ENCODE measurements at regions not wholly inside any gene's neighbourhood (a gene's known extent, or its start where the extent isn't known, plus 50 kb on each side); places are given as distances from the start of the nearest gene placed in this dataset.

- Mint-ChIP-seq H3K4me1 (peaks cover 11% of the 10 kb centered on the region), H3K27ac (no peak overlapping the region), H3K36me3 (peaks cover 1% of the 10 kb centered on the region), H3K27me3 (no peaks in the 10 kb centered on the region), H3K9me3 (no peaks in the 10 kb centered on the region), H3K4me3 (no peak overlapping the region)
- POLR2A ChIA-PET = no interaction called here
- ATAC-seq (ENCODE audit: low read depth) = no peak
- DNase-seq = no peak
Measured at GRCh38 chr3:176969066-176969465, 228.2 kb downstream of the TBL1XR1 start.

- Mint-ChIP-seq H3K4me3 (no peak overlapping the region), H3K4me1 (peaks cover 11% of the 10 kb centered on the region), H3K27ac (no peak overlapping the region), H3K27me3 (no peaks in the 10 kb centered on the region), H3K36me3 (peaks cover 1% of the 10 kb centered on the region), H3K9me3 (no peaks in the 10 kb centered on the region)
- POLR2A ChIA-PET = no interaction called here
- no peak for ATAC-seq (ENCODE audit: low read depth)
- DNase-seq = no peak
Measured at GRCh38 chr3:176968631-176969030, 228.7 kb downstream of the TBL1XR1 start.

- Mint-ChIP-seq H3K9me3 (no peaks in the 10 kb centered on the region), H3K27ac (no peak overlapping the region), H3K36me3 (peaks cover 1% of the 10 kb centered on the region), H3K4me1 (peaks cover 11% of the 10 kb centered on the region), H3K4me3 (no peak overlapping the region), H3K27me3 (no peaks in the 10 kb centered on the region)
- DNase-seq (no peak), ATAC-seq (ENCODE audit: low read depth) (no peak)
- POLR2A ChIA-PET = no interaction called here
Measured at GRCh38 chr3:176967522-176967921, 229.8 kb downstream of the TBL1XR1 start.

- H3K4me1 Mint-ChIP-seq = peaks cover 3% of the 10 kb centered on the region
- no peak overlapping the region for H3K4me3 Mint-ChIP-seq
- H3K36me3 Mint-ChIP-seq = no peaks in the 10 kb centered on the region
- peaks cover 3% of the 10 kb centered on the region for H3K9me3 Mint-ChIP-seq
- DNase-seq = no peak
- no peak overlapping the region for H3K27ac Mint-ChIP-seq
- POLR2A ChIA-PET = no interaction called here
- H3K27me3 Mint-ChIP-seq = peaks cover 3% of the 10 kb centered on the region
- ATAC-seq (ENCODE audit: low read depth) = no peak
Measured at GRCh38 chr3:176964661-176965060, 232.6 kb downstream of the TBL1XR1 start.

DNA sequence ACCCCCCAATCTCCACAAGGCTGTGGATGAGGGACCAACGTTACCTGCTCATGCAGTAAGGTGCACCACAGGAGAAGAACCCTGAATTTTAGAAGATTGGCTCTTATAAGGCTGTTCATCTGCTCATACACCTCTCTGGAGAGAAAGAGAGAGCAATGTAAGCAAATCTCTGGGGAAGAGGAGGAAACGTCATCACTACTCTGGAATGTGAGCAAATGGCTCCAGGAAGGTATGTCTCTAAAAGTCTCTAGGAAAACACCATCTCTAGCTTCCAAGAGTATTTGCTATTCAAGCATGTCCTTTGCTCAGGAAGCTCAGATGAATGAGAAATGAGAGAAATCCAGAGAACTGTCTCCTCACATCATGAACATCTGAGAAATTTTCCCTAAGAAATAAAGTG is 235.4 kb downstream of the TBL1XR1 start:
- H3K9me3 Mint-ChIP-seq = peaks cover 3% of the 10 kb centered on the region
- POLR2A ChIA-PET = no interaction called here
- H3K27me3 Mint-ChIP-seq = peaks cover 3% of the 10 kb centered on the region
- H3K36me3 Mint-ChIP-seq = no peaks in the 10 kb centered on the region
- H3K27ac Mint-ChIP-seq = no peak overlapping the region
- no peak for DNase-seq
- ATAC-seq (ENCODE audit: low read depth) = no peak
- peaks cover 3% of the 10 kb centered on the region for H3K4me1 Mint-ChIP-seq
- no peak overlapping the region for H3K4me3 Mint-ChIP-seq

- H3K4me3 Mint-ChIP-seq = no peak overlapping the region
- no peak overlapping the region for H3K27ac Mint-ChIP-seq
- DNase-seq = no peak
- ATAC-seq (ENCODE audit: low read depth) = no peak
- H3K9me3 Mint-ChIP-seq = peaks cover 3% of the 10 kb centered on the region
- no peaks in the 10 kb centered on the region for H3K4me1 Mint-ChIP-seq
- H3K36me3 Mint-ChIP-seq = no peaks in the 10 kb centered on the region
- peaks cover 4% of the 10 kb centered on the region for H3K27me3 Mint-ChIP-seq
- POLR2A ChIA-PET = no interaction called here
Measured at GRCh38 chr3:176959867-176960266, 237.4 kb downstream of the TBL1XR1 start.

DNA sequence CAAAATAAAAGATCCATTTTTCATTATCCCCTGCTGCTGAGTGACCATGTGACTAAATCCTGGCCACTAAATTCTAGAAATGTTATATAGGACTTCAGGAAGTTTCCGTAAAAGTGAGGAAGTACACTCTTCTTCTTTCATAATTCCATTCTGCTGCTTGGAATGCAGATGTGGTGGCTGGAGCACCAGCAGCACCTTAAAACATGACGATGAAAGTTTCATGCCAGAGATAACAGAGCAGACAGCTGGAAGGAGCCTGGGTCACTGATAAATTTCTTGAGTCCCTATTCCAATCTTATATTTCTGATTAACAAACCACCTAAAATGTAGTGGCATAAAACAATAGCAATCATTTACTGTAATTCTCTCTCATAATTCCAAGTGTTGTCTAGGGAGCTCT is 238.7 kb downstream of the TBL1XR1 start:
- peaks cover 7% of the 10 kb centered on the region for H3K27me3 Mint-ChIP-seq
- no peaks in the 10 kb centered on the region for H3K4me1 Mint-ChIP-seq
- H3K36me3 Mint-ChIP-seq = no peaks in the 10 kb centered on the region
- H3K27ac Mint-ChIP-seq = no peak overlapping the region
- no peak for DNase-seq
- no peak overlapping the region for H3K4me3 Mint-ChIP-seq
- H3K9me3 Mint-ChIP-seq = peaks cover 3% of the 10 kb centered on the region
- POLR2A ChIA-PET = no interaction called here
- no peak for ATAC-seq (ENCODE audit: low read depth)

- no peak for DNase-seq
- H3K9me3 Mint-ChIP-seq = no peaks in the 10 kb centered on the region
- H3K27me3 Mint-ChIP-seq = peaks cover 3% of the 10 kb centered on the region
- H3K4me1 Mint-ChIP-seq = no peaks in the 10 kb centered on the region
- ATAC-seq (ENCODE audit: low read depth) = no peak
- no peak overlapping the region for H3K27ac Mint-ChIP-seq
- no peaks in the 10 kb centered on the region for H3K36me3 Mint-ChIP-seq
- H3K4me3 Mint-ChIP-seq = no peak overlapping the region
- POLR2A ChIA-PET = no interaction called here
Measured at GRCh38 chr3:176954517-176954916, 242.8 kb downstream of the TBL1XR1 start.

DNA sequence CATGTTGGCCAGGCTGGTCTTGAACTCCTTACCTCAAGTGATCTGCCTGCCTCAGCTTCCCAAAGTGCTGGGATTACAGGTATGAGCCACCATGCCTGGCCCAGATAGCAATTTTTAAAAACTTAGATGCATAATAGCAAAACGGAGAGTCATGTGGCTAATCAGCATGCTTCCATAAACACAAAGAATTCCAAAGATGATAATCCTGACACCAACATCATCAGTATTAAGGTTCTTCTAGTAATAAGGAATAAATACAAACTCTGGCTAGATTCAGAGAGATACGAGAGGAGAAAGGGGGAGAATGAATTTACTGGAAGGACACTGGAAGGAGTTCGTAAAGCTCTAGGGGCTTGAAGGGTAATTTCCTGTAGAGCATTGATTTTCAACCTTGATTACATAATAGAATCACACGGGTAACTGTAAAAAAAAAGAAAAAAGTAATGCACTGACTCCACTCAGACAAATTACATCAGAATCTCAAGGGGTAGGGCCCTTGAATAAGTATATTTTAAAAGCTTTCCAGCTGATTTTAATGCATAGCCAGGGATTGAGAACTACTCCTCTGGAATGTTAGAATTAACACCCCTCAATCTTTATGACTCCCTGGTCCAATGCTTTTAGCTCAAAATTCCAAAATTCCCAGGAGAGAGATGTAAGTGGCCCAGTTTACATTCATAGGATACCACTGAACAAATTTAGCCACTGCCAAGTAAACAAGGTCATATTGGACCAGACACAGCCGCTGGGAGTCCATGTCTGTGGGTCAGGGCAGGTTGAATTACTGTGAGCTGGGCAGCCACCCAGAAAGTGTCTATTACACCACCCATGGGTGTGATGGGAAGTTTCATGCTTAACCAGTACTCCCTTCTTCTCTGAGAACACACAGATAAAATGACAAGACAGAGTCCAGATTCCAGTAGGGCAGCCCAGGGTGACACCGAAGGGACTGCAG is 243.9 kb downstream of the TBL1XR1 start:
- Mint-ChIP-seq H3K4me1 (no peaks in the 10 kb centered on the region), H3K4me3 (no peak overlapping the region), H3K27ac (no peak overlapping the region), H3K36me3 (no peaks in the 10 kb centered on the region), H3K9me3 (no peaks in the 10 kb centered on the region), H3K27me3 (peaks cover 3% of the 10 kb centered on the region)
- POLR2A ChIA-PET = no interaction called here
- DNase-seq (no peak), ATAC-seq (ENCODE audit: low read depth) (no peak)

GRCh38 chr3:176951586-176952292 is 245.5 kb downstream of the TBL1XR1 start:
- no peak overlapping the region for H3K27ac Mint-ChIP-seq
- ATAC-seq (ENCODE audit: low read depth) (no peak), DNase-seq (no peak)
- POLR2A ChIA-PET = no interaction called here
- no peak overlapping the region for H3K4me3 Mint-ChIP-seq
- no peaks in the 10 kb centered on the region for H3K4me1 Mint-ChIP-seq
- no peaks in the 10 kb centered on the region for H3K9me3 Mint-ChIP-seq
- H3K36me3 Mint-ChIP-seq = no peaks in the 10 kb centered on the region
- H3K27me3 Mint-ChIP-seq = peaks cover 3% of the 10 kb centered on the region

DNA sequence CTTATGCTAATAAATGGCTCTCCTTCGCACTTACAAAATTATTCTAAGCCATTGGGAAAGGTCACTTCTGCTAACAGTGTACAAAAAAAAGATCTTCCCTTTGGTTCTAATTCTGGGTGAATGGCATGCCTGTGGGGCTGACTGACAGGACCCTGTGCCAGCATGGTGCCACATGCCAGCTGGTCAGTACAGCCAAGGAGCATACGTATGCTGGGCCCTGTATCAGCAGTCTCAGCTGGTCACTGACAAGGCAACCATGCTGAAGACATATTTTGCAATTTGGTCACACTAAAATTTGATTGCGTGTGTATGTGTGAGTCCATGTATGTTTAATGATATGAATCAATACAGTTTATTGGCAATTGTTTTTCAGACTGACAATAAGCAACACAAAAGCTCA is 246.1 kb downstream of the TBL1XR1 start:
- Mint-ChIP-seq H3K36me3 (no peaks in the 10 kb centered on the region), H3K27ac (no peak overlapping the region), H3K9me3 (no peaks in the 10 kb centered on the region), H3K4me1 (no peaks in the 10 kb centered on the region), H3K4me3 (no peak overlapping the region), H3K27me3 (peaks cover 3% of the 10 kb centered on the region)
- DNase-seq = no peak
- ATAC-seq (ENCODE audit: low read depth) = no peak
- POLR2A ChIA-PET = no interaction called here

DNA sequence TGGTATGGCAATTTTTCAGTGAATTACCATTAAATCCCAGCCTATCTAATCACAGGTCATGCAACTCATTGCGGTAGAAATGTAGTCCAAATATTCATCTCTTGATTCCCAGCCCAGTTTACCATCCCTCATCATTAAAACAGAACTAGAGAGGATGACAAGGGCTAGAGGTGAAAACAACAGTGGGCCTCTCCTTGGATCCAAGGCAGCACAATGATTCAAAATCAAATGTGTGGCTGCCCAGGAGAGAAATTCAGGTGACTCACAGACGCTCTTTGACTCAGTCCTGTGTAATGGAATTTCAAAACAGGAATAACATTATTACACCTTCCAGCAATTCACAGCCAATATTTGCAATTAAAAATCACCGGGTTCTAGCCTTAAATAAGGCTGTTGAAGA is 246.5 kb downstream of the TBL1XR1 start:
- no peak for ATAC-seq (ENCODE audit: low read depth)
- H3K4me1 Mint-ChIP-seq = no peaks in the 10 kb centered on the region
- H3K9me3 Mint-ChIP-seq = no peaks in the 10 kb centered on the region
- no peak overlapping the region for H3K27ac Mint-ChIP-seq
- no peak for DNase-seq
- peaks cover 3% of the 10 kb centered on the region for H3K27me3 Mint-ChIP-seq
- H3K36me3 Mint-ChIP-seq = no peaks in the 10 kb centered on the region
- no peak overlapping the region for H3K4me3 Mint-ChIP-seq
- POLR2A ChIA-PET = no interaction called here

GRCh38 chr3:176948151-176948550 is 249.1 kb downstream of the TBL1XR1 start:
- Mint-ChIP-seq H3K36me3 (no peaks in the 10 kb centered on the region), H3K4me1 (no peaks in the 10 kb centered on the region), H3K27ac (no peak overlapping the region), H3K27me3 (peaks cover 6% of the 10 kb centered on the region), H3K4me3 (no peak overlapping the region), H3K9me3 (no peaks in the 10 kb centered on the region)
- DNase-seq (no peak), ATAC-seq (ENCODE audit: low read depth) (no peak)
- POLR2A ChIA-PET = no interaction called here

GRCh38 chr3:176946202-176946601 is 251.1 kb downstream of the TBL1XR1 start:
- ATAC-seq (ENCODE audit: low read depth) = no peak
- no peaks in the 10 kb centered on the region for H3K4me1 Mint-ChIP-seq
- DNase-seq = no peak
- POLR2A ChIA-PET = no interaction called here
- H3K36me3 Mint-ChIP-seq = no peaks in the 10 kb centered on the region
- H3K4me3 Mint-ChIP-seq = no peak overlapping the region
- H3K9me3 Mint-ChIP-seq = no peaks in the 10 kb centered on the region
- H3K27me3 Mint-ChIP-seq = peaks cover 6% of the 10 kb centered on the region
- no peak overlapping the region for H3K27ac Mint-ChIP-seq
